Cardiac fibroblast (primary cell): ENCODE measurements at regions not wholly inside any gene's neighbourhood (a gene's known extent, or its start where the extent isn't known, plus 50 kb on each side); places are given as distances from the start of the nearest gene placed in this dataset.

Experiments used
- DNase-seq, 2 donors: peaks; one replicate each; pipeline versions ENCODE4 v3.0.0 to v3.0.0-alpha.2; 2010; ENCODE audit warnings: low read depth in 2 of 2
- H3K4me3 ChIP-seq, 2 donors: replicated peaks in 1 of 2; 1 replicate in 1 of 2; 2 replicates in 1 of 2; pipeline ENCODE4 v1.5.1; 2011; ENCODE audit warnings: low read depth in 2 of 2, low read length in 2 of 2, mild to moderate bottlenecking in 2 of 2, moderate library complexity in 1 of 2
- TF ChIP-seq, protein P1 (sequence below): IDR thresholded peaks from one replicate; pipeline ENCODE4 v1.5.1; 2011; ENCODE audit warnings: low read depth, mild to moderate bottlenecking, low read length, inconsistent platforms

DNA sequence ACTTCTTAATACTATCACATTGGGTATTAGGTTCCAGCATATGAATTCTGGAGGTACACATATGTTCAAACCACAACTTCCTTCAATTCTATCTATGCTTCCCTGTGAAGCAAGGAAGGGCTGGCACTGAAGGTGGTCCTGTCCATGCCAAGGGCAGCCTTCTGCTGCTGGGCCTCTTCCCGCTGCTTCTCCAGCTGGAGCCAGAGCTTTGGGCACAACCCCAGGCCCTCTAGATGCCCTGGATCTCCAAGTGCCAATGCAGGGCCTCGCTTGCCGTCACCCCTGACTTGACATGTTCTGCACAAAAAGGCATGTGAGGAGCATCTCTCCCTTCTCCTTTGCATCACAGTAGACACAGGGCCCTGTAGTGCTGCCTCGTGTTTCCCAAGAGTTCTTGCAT lies 62.6 kb downstream of the STYXL2 start:
- no peak for DNase-seq
- TF ChIP-seq, protein P1, sequence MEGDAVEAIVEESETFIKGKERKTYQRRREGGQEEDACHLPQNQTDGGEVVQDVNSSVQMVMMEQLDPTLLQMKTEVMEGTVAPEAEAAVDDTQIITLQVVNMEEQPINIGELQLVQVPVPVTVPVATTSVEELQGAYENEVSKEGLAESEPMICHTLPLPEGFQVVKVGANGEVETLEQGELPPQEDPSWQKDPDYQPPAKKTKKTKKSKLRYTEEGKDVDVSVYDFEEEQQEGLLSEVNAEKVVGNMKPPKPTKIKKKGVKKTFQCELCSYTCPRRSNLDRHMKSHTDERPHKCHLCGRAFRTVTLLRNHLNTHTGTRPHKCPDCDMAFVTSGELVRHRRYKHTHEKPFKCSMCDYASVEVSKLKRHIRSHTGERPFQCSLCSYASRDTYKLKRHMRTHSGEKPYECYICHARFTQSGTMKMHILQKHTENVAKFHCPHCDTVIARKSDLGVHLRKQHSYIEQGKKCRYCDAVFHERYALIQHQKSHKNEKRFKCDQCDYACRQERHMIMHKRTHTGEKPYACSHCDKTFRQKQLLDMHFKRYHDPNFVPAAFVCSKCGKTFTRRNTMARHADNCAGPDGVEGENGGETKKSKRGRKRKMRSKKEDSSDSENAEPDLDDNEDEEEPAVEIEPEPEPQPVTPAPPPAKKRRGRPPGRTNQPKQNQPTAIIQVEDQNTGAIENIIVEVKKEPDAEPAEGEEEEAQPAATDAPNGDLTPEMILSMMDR: no peak
- no peak overlapping the region for H3K4me3 ChIP-seq

DNA sequence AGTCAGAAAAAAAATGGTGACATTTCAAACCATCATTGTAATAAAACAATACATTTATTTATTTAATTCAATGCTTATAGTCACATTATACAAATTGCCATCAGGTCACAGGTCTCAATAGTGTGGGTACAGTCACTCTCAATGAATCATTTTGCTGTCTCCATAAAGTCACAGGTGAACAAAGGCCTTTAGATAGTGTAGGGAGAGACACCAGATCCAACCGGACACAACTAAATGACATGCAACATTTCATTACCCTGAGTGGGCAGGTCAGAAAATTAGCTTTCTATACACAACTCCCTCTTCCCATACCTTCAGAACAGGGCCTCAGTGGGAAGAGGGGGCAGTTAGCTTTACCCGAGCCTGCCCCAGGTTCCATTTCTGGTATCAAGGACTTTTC lies 63.2 kb downstream of the STYXL2 start:
- TF ChIP-seq, protein P1: no peak
- no peak overlapping the region for H3K4me3 ChIP-seq
- DNase-seq: no peak

DNA sequence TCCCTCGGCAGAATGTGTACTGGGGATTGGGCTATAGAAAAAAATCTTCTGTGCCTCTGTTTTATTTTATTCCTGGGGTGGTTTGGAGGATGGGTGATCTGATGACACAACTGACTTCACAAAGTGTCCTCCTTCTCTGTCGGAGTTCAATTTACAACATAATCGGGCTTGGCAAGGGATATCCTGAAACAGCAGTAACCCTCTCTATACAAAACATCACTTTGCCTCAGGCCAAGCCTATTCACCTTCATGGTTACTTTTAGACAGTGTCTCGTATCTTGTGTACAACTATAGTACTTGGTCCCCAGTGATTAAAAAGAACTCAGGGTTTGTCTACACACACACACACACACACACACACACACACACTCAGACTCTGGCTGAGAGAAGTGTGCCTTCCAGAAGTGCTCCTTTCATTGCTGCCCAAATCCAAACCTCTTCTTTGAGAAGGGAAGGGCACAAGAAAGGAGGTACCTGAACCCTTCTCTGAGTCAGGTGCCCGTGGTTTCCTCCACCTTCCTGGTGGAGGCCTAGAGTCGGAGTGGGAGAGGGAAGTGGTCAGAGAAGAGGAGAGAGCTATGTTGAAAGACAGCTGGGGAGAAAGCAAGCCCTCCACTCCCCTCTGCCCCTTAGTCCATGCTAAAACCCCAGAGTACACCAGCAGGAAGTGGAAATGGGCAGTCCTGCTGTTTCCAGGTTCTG lies 62.4 kb upstream of the POU2F1 start:
- DNase-seq: no peak
- no peak overlapping the region for H3K4me3 ChIP-seq
- TF ChIP-seq, protein P1: no peak

DNA sequence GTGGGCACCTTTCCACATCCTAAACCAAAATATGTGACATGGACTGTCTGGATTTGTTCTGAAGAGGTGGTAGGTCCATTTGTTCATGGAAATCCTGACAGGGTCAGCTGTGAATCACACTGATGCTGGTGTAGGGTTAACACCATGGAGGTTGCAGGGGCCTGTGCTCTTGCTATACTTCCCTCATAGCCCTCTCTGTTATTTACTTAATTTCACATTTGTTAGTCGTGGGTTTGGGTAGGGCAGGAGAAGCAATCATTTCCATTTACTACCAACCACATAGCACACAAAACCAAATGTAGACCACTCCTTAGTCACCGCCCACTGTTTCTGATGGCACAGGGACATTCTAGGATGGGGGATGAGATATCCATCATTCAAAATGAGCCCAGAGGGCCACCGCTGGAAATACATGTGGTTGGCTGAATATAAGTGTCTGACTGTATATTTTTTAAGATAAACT lies 61.8 kb upstream of the POU2F1 start:
- TF ChIP-seq, protein P1: no peak
- no peak overlapping the region for H3K4me3 ChIP-seq
- DNase-seq: no peak

DNA sequence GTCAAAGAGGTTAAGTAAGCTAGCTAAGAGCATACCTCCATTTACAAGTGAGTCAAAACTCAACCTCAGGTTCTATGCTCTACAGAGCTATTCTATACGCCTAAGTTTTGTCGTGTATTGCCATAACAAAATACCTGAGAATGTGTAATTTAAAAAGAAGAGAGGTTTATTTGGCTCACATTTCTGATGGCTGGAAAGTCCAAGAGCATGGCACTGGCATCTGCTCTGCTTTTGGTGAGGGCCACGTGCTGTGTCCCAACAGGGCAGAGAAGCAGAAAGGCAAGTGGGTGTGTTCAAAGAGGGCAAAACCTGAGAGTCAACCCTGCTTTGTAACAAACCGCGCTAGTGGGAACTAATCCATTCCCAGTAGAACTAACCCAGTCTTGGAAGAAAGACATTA lies 60.9 kb upstream of the POU2F1 start:
- TF ChIP-seq, protein P1: no peak
- DNase-seq: no peak
- H3K4me3 ChIP-seq: no peak overlapping the region

DNA sequence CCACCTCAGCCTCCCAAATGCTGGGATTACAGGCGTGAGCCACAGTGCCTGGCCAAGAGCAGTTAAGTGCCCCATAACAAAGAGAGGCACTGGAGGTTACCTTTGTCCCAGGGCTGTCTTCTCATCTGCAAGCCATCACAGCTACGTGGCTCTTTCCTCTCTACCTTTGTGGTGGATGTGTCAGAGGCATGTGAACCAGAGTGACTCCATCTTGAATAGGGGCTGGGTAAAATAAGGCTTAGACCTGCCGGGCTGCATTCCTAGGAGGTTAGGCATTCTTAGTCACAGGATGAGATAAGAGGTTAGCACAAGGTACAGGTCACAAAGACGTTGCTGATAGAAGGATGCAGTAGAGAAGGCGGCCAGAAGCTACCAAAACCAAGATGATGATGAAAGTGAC lies 59.4 kb upstream of the POU2F1 start:
- no peak for DNase-seq
- TF ChIP-seq, protein P1: no peak
- no peak overlapping the region for H3K4me3 ChIP-seq

DNA sequence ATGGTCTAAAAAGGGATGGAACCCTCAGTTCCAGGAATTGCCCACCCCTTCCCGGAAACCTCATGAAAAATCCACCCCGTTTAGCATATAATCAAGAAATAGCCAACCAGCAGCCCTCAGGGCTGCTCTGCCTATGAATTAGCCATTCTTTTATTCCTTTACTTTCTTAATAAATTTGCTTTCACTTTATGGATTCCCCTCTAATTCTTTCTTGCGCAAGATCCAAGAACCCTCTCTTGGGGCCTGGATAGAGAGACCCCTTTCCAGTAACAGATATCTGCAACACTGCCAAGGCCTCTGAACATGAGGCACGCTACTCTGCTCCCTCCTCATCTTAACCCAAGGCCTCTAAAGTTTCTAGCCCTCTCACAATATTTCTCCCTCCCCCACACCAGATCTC lies 58.9 kb upstream of the POU2F1 start:
- TF ChIP-seq, protein P1: no peak
- no peak overlapping the region for H3K4me3 ChIP-seq
- no peak for DNase-seq
